H9 (cell line): ENCODE measurements at regions not wholly inside any gene's neighbourhood (a gene's known extent, or its start where the extent isn't known, plus 50 kb on each side); places are given as distances from the start of the nearest gene placed in this dataset.

Experiments
- DNase-seq: peaks from one replicate; pipeline ENCODE4 v3.0.0-alpha.2; 2017
- H2AFZ ChIP-seq: one replicate; pipeline ENCODE4 v1.6.1; 2013; ENCODE audit warnings: mild to moderate bottlenecking, low read length, control low read depth, moderate library complexity
- H2AK5ac ChIP-seq: 2 replicates; pipeline ENCODE4 v1.6.1; 2013; ENCODE audit warnings: low read length, control low read depth, mixed read lengths; ENCODE audit not compliant: insufficient read length
- H2BK120ac ChIP-seq: one replicate; pipeline ENCODE4 v1.6.1; 2013; ENCODE audit warnings: low read depth, mild to moderate bottlenecking, low read length, control low read depth, inconsistent platforms; ENCODE audit not compliant: poor library complexity, severe bottlenecking
- H2BK12ac ChIP-seq: 2 replicates; pipeline ENCODE4 v1.6.1; 2013; ENCODE audit warnings: low read length, control low read depth, mixed read lengths, low read depth; ENCODE audit not compliant: insufficient read length
- H2BK15ac ChIP-seq: 2 replicates; pipeline ENCODE4 v1.6.1; 2013; ENCODE audit warnings: low read depth, low read length, control low read depth
- H2BK20ac ChIP-seq: one replicate; pipeline ENCODE4 v1.6.1; 2013; ENCODE audit warnings: low read depth, mild to moderate bottlenecking, low read length, control low read depth, inconsistent platforms; ENCODE audit not compliant: poor library complexity, severe bottlenecking
- H2BK5ac ChIP-seq: 2 replicates; pipeline ENCODE4 v1.6.1; 2013; ENCODE audit warnings: low read length, control low read depth, mixed read lengths; ENCODE audit not compliant: insufficient read length
- H3K14ac ChIP-seq: 2 replicates; pipeline ENCODE4 v1.6.1; 2013; ENCODE audit warnings: low read length, control low read depth; ENCODE audit not compliant: insufficient read depth
- H3K18ac ChIP-seq: 2 replicates; pipeline ENCODE4 v1.6.1; 2013; ENCODE audit warnings: low read depth, mild to moderate bottlenecking, mixed read lengths, low read length, control low read depth; ENCODE audit not compliant: insufficient read length
- H3K23ac ChIP-seq: 2 replicates; pipeline ENCODE4 v1.6.1; 2013; ENCODE audit warnings: low read length, control low read depth, mixed read lengths, low read depth; ENCODE audit not compliant: insufficient read length
- H3K23me2 ChIP-seq: 2 replicates; pipeline ENCODE4 v1.6.1; 2013; ENCODE audit warnings: low read depth, mild to moderate bottlenecking, mixed read lengths, low read length, control low read depth; ENCODE audit not compliant: insufficient read length, poor library complexity, severe bottlenecking
- H3K27ac ChIP-seq: 2 replicates; pipeline ENCODE4 v1.5.1; 2013; ENCODE audit warnings: low read length, control low read depth, mixed read lengths, low read depth; ENCODE audit not compliant: insufficient read length
- H3K27me3 ChIP-seq: 2 replicates; pipeline ENCODE4 v1.6.1; 2013; ENCODE audit warnings: low read length, control low read depth, inconsistent platforms; ENCODE audit not compliant: insufficient read depth
- H3K4ac ChIP-seq: 2 replicates; pipeline ENCODE4 v1.6.1; 2013; ENCODE audit warnings: low read depth, mild to moderate bottlenecking, control low read depth, inconsistent platforms, low read length, moderate library complexity
- H3K4me1 ChIP-seq: 2 replicates; pipeline ENCODE4 v1.6.1; 2013; ENCODE audit warnings: low read length, control low read depth, inconsistent platforms; ENCODE audit not compliant: insufficient read depth
- H3K4me2 ChIP-seq: 2 replicates; pipeline ENCODE4 v1.6.1; 2013; ENCODE audit warnings: low read length, control low read depth, mixed read lengths; ENCODE audit not compliant: insufficient read length, insufficient read depth
- H3K56ac ChIP-seq: 2 replicates; pipeline ENCODE4 v1.6.1; 2013; ENCODE audit warnings: low read depth, mild to moderate bottlenecking, mixed read lengths, low read length, control low read depth; ENCODE audit not compliant: insufficient read length
- H3K79me1 ChIP-seq: 2 replicates; pipeline ENCODE4 v1.6.1; 2013; ENCODE audit warnings: low read depth, mild to moderate bottlenecking, moderate library complexity, low read length, control low read depth, inconsistent platforms; ENCODE audit not compliant: insufficient read depth, poor library complexity, severe bottlenecking
- H3K79me2 ChIP-seq: 2 replicates; pipeline ENCODE4 v1.6.1; 2013; ENCODE audit warnings: low read length, control low read depth, inconsistent platforms; ENCODE audit not compliant: insufficient read depth
- H3K9ac ChIP-seq: 2 replicates; pipeline ENCODE4 v1.6.1; 2013; ENCODE audit warnings: low read length, control low read depth, mixed read lengths; ENCODE audit not compliant: insufficient read length; ENCODE audit errors: extremely low read depth
- H3K9me3 ChIP-seq: one replicate; pipeline ENCODE4 v1.6.1; 2013; ENCODE audit warnings: low read depth, low read length, inconsistent platforms; ENCODE audit not compliant: control insufficient read depth
- H3T11ph ChIP-seq: one replicate; pipeline ENCODE4 v1.6.1; 2013; ENCODE audit warnings: mild to moderate bottlenecking, low read length, control low read depth, inconsistent platforms
- H4K20me1 ChIP-seq: one replicate; pipeline ENCODE4 v1.6.1; 2013; ENCODE audit not compliant: control insufficient read depth, insufficient read length, insufficient read depth
- H4K5ac ChIP-seq: 2 replicates; pipeline ENCODE4 v1.6.1; 2013; ENCODE audit warnings: low read depth, mild to moderate bottlenecking, mixed read lengths, low read length, control low read depth; ENCODE audit not compliant: insufficient read length
- H4K8ac ChIP-seq: replicated peaks from 2 replicates; pipeline ENCODE4 v1.6.1; 2013; ENCODE audit warnings: low read length, control low read depth, mixed read lengths, low read depth; ENCODE audit not compliant: insufficient read length
- H4K91ac ChIP-seq: 2 replicates; pipeline ENCODE4 v1.6.1; 2013; ENCODE audit warnings: low read depth, mild to moderate bottlenecking, moderate library complexity, mixed read lengths, low read length, control low read depth; ENCODE audit not compliant: insufficient read length
- H3K27ac Mint-ChIP-seq, 3 experiments: 2 replicates in 2 of 3; 3 replicates in 1 of 3; pipeline ENCODE4 v1.8.0; 2020 to 2021; ENCODE audit warnings: mixed read lengths in 3 of 3, mild to moderate bottlenecking in 1 of 3, moderate library complexity in 1 of 3
- H3K27me3 Mint-ChIP-seq: 2 replicates; pipeline ENCODE4 v1.8.0; 2021; ENCODE audit warnings: low read depth, mild to moderate bottlenecking, moderate library complexity, mixed read lengths
- H3K36me3 Mint-ChIP-seq, 3 experiments: 2 replicates in 2 of 3; 3 replicates in 1 of 3; pipeline ENCODE4 v1.8.0; 2020 to 2021; ENCODE audit warnings: low read depth in 3 of 3, mixed read lengths in 3 of 3; ENCODE audit not compliant: insufficient read depth in 1 of 3
- H3K4me1 Mint-ChIP-seq, 2 experiments: 2 replicates each; pipeline ENCODE4 v1.8.0; 2020; ENCODE audit warnings: mixed read lengths in 2 of 2
- H3K4me3 Mint-ChIP-seq, 2 experiments: 2 replicates in 1 of 2; 3 replicates in 1 of 2; pipeline ENCODE4 v1.8.0; 2020 to 2021; ENCODE audit warnings: mild to moderate bottlenecking in 2 of 2, mixed read lengths in 2 of 2, moderate library complexity in 1 of 2
- H3K9me3 Mint-ChIP-seq, 2 experiments: 2 replicates in 1 of 2; 3 replicates in 1 of 2; pipeline ENCODE4 v1.8.0; 2020; ENCODE audit warnings: mild to moderate bottlenecking in 2 of 2, mixed read lengths in 2 of 2, moderate library complexity in 1 of 2
- CTCF ChIP-seq: fragments of 200-600 bp; sonication (generic); conservative IDR thresholded peaks from 3 replicates; pipeline ENCODE4 v1.8.0; 2021; ENCODE audit warnings: antibody characterized with exemption, mild to moderate bottlenecking
- WGBS: extraction: QIAGEN DNeasy Blood & Tissue Kit; methylation state at CpG from one replicate; pipeline ENCODE4 v1.1.7; 2013; ENCODE audit warnings: missing lambda C conversion rate, low lambda C conversion rate, mixed read lengths; ENCODE audit not compliant: insufficient read length; ENCODE audit errors: extremely low coverage; 5-methylcytosine and 5-hydroxymethylcytosine counted together

DNA sequence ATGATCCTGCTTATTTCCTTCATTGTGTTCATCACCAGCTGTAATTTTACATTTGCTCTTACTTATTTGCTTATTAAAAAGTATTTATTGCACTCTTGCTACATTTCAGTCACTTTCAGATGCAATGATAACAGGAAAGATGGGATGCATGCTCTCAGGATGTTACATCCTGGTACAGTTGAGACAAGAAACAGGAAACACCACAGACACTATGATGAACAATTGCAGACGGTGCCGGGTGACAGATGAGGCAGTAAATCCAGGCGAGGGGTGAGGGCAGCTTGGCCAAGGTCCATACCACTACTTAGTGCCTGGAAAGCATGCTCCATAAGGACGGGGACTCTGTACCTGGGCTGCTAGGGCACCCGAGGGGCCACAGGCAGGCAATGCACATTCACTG lies 156.6 kb upstream of the RAB4A start:
- no peak for DNase-seq
- no peak overlapping the region for H3K27ac Mint-ChIP-seq
- TF ChIP-seq CTCF, result no peak
- Histone ChIP-seq H3K4me2 (no peak overlapping the region), H3K23me2 (no peaks in the 10 kb centered on the region), H3K23ac (no peak overlapping the region), H2BK5ac (no peak overlapping the region), H2AFZ (no peak overlapping the region), H3K4me1 (no peaks in the 10 kb centered on the region), H3K56ac (no peak overlapping the region), H3K79me2 (no peaks in the 10 kb centered on the region), H3K18ac (no peak overlapping the region), H3K14ac (no peak overlapping the region), H3K9me3 (no peaks in the 10 kb centered on the region), H4K20me1 (no peaks in the 10 kb centered on the region), H3K27me3 (no peaks in the 10 kb centered on the region), H3K4ac (no peak overlapping the region), H4K91ac (no peak overlapping the region), H4K5ac (no peak overlapping the region), H4K8ac (no peak overlapping the region), H2AK5ac (no peak overlapping the region), H3K9ac (no peak overlapping the region), H2BK12ac (no peak overlapping the region), H3K27ac (no peak overlapping the region), H2BK15ac (no peak overlapping the region), H3T11ph (no peak overlapping the region), H2BK120ac (no peak overlapping the region), H3K79me1 (no peaks in the 10 kb centered on the region), H2BK20ac (no peak overlapping the region)
- peaks cover 20 to 24% of the 10 kb centered on the region in 2 experiments for H3K4me1 Mint-ChIP-seq
- H3K4me3 Mint-ChIP-seq, result no peak overlapping the region
- H3K36me3 Mint-ChIP-seq, result no peaks in the 10 kb centered on the region; a peak in 2 of 7 replicates
- H3K27me3 Mint-ChIP-seq, result peaks cover 43% of the 10 kb centered on the region
- peaks cover 0 to under 1% of the 10 kb centered on the region in 2 experiments; a peak in 2 of 5 replicates for H3K9me3 Mint-ChIP-seq
- WGBS, result no CpG with 5 or more reads among the region's 5 CpGs
